PC-3 (cell line): ENCODE measurements at regions not wholly inside any gene's neighbourhood (a gene's known extent, or its start where the extent isn't known, plus 50 kb on each side); places are given as distances from the start of the nearest gene placed in this dataset.

Experiments used
- EZH2phosphoT487 ChIP-seq: fragments of 300-600 bp; sonication (generic); IDR thresholded peaks from 2 replicates; pipeline ENCODE4 v1.6.1; 2018; ENCODE audit warnings: mild to moderate bottlenecking, antibody characterized with exemption, low read length, borderline replicate concordance
- TF ChIP-seq, protein P1 (sequence below): fragments of 300-600 bp; sonication (generic); conservative IDR thresholded peaks from 2 replicates; pipeline ENCODE4 v1.5.1; 2017; ENCODE audit warnings: antibody characterized with exemption, low read depth, mild to moderate bottlenecking, low read length

DNA sequence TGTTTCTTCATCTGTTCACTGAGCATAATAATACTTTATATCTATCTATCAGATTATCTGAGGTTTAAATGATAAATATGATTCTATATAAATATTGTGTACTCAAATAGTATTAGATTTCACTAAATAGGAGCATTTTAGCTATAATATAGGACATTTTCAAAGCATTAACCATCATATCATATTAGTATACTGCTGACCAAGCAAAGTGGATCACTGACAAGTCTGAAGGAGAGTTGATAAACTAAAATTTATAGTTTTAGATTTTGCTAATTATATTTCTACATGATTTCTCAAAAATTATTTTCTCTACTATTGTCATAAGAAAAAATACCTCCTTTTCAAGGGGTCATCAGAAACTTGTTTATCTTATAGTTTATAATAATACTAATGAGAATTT is 937.8 kb upstream of the LRATD1 start:
- TF ChIP-seq, protein P1, sequence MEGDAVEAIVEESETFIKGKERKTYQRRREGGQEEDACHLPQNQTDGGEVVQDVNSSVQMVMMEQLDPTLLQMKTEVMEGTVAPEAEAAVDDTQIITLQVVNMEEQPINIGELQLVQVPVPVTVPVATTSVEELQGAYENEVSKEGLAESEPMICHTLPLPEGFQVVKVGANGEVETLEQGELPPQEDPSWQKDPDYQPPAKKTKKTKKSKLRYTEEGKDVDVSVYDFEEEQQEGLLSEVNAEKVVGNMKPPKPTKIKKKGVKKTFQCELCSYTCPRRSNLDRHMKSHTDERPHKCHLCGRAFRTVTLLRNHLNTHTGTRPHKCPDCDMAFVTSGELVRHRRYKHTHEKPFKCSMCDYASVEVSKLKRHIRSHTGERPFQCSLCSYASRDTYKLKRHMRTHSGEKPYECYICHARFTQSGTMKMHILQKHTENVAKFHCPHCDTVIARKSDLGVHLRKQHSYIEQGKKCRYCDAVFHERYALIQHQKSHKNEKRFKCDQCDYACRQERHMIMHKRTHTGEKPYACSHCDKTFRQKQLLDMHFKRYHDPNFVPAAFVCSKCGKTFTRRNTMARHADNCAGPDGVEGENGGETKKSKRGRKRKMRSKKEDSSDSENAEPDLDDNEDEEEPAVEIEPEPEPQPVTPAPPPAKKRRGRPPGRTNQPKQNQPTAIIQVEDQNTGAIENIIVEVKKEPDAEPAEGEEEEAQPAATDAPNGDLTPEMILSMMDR: no peak
- TF ChIP-seq EZH2phosphoT487: no peak
